Psoas muscle (tissue), 7 donors: ENCODE measurements at regions not wholly inside any gene's neighbourhood (a gene's known extent, or its start where the extent isn't known, plus 50 kb on each side); places are given as distances from the start of the nearest gene placed in this dataset.
"Not testable (repeated sequence)": the region's sequence is repeated elsewhere in the genome, so short reads cannot be mapped to it uniquely, and the experiment has no call there.

ENCODE experiments used
- ATAC-seq, 4 donors: fragments of 200-7000 bp; cut with Tn5 transposase; one replicate each; pipeline ENCODE4 v1.9.1; 2020; ENCODE audit warnings: moderate library complexity in 3 of 4, mild to moderate bottlenecking in 2 of 4
- DNase-seq, 2 donors: peaks; one replicate each; pipeline ENCODE4 v3.0.0-alpha.2; 2020
- H3K27ac ChIP-seq: fragments of 200-600 bp; one replicate; pipeline ENCODE4 v1.8.0; 2022
- H3K27me3 ChIP-seq, 3 donors: fragments of 200-600 bp in 1 of 3; one replicate each; pipeline versions ENCODE4 v1.6.1 to v1.8.0; 2013 to 2022; ENCODE audit warnings: low read length in 2 of 3, mild to moderate bottlenecking in 2 of 3, moderate library complexity in 1 of 3; ENCODE audit not compliant: insufficient read depth in 3 of 3
- H3K36me3 ChIP-seq, 2 donors: fragments of 200-600 bp in 1 of 2; one replicate each; pipeline versions ENCODE4 v1.6.1 to v1.8.0; 2013 to 2022; ENCODE audit warnings: low read depth in 1 of 2, mild to moderate bottlenecking in 1 of 2, moderate library complexity in 1 of 2; ENCODE audit not compliant: insufficient read depth in 1 of 2
- H3K4me1 ChIP-seq: fragments of 200-600 bp; one replicate; pipeline ENCODE4 v1.8.0; 2022
- H3K4me3 ChIP-seq: fragments of 200-600 bp; one replicate; pipeline ENCODE4 v1.8.0; 2022; ENCODE audit warnings: mild to moderate bottlenecking
- H3K9me3 ChIP-seq: fragments of 200-600 bp; one replicate; pipeline ENCODE4 v1.8.0; 2022
- WGBS, 3 donors: extraction: QIAGEN DNeasy Blood & Tissue Kit; methylation state at CpG; one replicate each; pipeline versions ENCODE4 v1.1.6 to v1.1.7; 2013; 5-methylcytosine and 5-hydroxymethylcytosine counted together
- intact Hi-C, 2 donors: fragments of 100-400 bp; cut with DNase I; formaldehyde crosslinking; loops; one replicate each; pipeline versions ENCODE4 v1.11.0 to v1.14.2; 2022
- TF ChIP-seq, protein P1 (sequence below): fragments of 200-600 bp; IDR thresholded peaks from one replicate; pipeline ENCODE4 v1.8.0; 2022; ENCODE audit warnings: antibody characterized with exemption
- donor health status: healthy with polysubstance abuse.
- donor health status: DM: no; HTN: no; CAD: no; lungs with moderate emphysema.
- donor health status: Bipolar disorder and iron deficiency.
- donor health status: healthy.
- donor health status: DM: yes; HTN: yes; CAD: no.
- donor health status: DM: no; HTN: no; CAD: no.
- donor health status: DM: yes; HTN: yes; CAD: no.

DNA sequence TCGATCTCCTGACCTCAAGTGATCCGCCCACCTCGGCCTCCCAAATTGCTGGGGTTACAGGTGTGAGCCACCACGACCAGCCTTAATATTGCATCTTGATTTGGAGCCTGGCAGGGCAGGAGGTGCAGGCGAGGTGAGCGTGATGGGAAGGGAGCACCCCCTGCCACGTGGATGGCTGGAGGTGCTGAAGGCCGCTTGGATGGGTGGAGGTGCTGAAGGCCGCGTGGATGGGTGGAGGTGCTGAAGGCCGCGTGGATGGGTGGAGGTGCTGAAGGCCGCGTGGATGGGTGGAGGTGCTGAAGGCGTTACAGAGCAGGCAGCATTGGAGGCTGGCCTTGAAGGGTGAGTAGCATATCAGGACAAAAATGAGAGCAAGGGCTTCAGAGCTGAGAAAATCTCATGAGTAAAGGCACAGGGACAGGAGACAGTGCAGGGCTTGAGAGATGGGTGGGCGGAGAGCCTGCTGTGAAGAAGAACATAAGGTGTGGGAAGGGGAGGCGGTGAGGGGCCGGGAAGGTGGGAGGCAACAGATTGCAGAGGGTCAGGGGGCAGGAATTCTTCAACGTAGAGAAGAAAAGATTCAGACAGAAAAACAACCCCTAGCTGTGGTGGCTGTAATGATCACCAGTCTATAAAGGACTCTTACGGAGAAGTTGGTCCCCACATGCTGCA, 101.7 kb upstream of the SEC14L1 start:
- no peaks in the 10 kb centered on the region for H3K9me3 ChIP-seq
- intact Hi-C loops: no loop called here
- H3K27me3 ChIP-seq: peaks cover 0 to 39% (median 8%) of the 10 kb centered on the region in 3 donors
- DNase-seq (no peak), ATAC-seq (no peak)
- no peaks in the 10 kb centered on the region for H3K36me3 ChIP-seq
- no peak overlapping the region for H3K4me3 ChIP-seq
- WGBS, 3 donors: 80 to 83% (median 81%) methylated on average over 20 of the region's 20 CpGs
- TF ChIP-seq, protein P1, sequence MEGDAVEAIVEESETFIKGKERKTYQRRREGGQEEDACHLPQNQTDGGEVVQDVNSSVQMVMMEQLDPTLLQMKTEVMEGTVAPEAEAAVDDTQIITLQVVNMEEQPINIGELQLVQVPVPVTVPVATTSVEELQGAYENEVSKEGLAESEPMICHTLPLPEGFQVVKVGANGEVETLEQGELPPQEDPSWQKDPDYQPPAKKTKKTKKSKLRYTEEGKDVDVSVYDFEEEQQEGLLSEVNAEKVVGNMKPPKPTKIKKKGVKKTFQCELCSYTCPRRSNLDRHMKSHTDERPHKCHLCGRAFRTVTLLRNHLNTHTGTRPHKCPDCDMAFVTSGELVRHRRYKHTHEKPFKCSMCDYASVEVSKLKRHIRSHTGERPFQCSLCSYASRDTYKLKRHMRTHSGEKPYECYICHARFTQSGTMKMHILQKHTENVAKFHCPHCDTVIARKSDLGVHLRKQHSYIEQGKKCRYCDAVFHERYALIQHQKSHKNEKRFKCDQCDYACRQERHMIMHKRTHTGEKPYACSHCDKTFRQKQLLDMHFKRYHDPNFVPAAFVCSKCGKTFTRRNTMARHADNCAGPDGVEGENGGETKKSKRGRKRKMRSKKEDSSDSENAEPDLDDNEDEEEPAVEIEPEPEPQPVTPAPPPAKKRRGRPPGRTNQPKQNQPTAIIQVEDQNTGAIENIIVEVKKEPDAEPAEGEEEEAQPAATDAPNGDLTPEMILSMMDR: no peak
- no peaks in the 10 kb centered on the region for H3K4me1 ChIP-seq
- H3K27ac ChIP-seq: no peak overlapping the region

DNA sequence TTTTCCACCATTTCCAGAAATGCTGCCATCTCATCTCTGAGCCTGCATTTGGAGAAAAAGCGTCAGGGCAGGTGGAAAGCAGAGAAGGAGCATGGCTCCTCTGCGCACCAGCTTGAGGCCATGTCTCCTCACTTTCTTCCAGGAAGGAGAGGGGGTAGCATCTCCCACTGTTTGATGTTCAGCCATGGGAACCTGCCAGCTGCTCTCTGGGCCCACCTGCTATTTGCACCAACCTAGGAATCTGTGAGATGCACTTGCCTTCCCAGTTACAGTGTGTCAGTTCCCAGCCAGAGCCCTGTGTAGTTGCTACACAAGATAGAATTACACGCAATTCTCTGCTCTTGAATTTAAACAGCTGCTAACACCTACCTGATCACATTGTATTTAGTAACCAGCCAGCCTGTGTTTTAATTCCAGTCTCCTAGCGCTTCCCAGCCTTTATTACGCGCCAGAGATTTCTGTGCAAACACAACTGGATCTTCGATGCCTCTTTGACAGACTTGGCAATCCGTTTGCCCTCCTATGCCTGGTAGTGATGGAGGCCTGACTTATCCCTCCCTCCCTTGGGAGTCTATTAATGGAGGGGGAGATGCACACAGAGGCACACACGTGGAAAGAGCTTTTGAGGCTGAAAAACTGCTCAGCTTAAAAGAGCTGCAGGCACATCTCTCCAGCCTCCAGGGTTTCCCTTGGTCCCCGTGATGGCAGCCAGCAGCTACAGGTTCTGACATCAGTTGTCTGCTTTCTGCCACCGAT, 98.1 kb upstream of the SEC14L1 start:
- no peak for DNase-seq
- 55 to 62% (median 59%) methylated on average over 11 of the region's 11 CpGs for WGBS, 3 donors
- Histone ChIP-seq H3K4me1 (no peaks in the 10 kb centered on the region), H3K27me3 (peaks cover 0 to 14% (median 3%) of the 10 kb centered on the region in 3 donors), H3K36me3 (no peaks in the 10 kb centered on the region), H3K4me3 (no peak overlapping the region), H3K27ac (no peak overlapping the region), H3K9me3 (no peaks in the 10 kb centered on the region)
- intact Hi-C loops: no loop called here
- ATAC-seq: no peak
- TF ChIP-seq, protein P1: no peak

DNA sequence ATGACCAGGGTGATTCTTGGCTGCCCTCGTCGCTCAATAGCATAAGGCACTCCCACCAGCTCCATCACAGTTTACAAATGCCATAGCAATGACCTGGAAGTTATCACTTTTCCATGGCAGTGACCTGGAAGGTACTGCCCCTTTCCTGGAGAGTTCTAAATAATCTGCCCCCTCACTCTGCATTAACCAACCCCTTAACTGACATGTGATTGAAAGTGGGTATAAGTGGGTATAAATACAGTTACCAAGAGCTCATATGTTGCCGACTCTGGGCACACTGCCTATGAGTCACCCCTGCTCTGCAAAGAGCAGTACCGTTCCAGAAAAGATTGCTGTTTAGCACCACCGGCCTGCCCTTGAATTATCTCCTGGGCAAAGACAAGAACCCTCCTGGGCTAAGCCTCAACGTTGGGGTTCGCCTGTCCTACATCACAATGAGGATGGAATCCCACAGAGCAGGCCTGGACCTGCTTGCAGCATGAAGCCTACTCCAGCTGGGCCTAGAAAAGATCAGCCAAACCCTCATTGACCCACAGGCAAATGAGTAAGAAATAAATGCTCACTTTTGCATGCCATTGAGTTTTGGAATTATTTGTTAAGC, 95.2 kb upstream of the SEC14L1 start:
- H3K27me3 ChIP-seq: peaks cover 0 to 29% (median 8%) of the 10 kb centered on the region in 3 donors
- H3K36me3 ChIP-seq: no peaks in the 10 kb centered on the region
- H3K4me1 ChIP-seq: no peaks in the 10 kb centered on the region
- intact Hi-C loops: no loop called here
- H3K4me3 ChIP-seq: no peak overlapping the region
- H3K9me3 ChIP-seq: no peaks in the 10 kb centered on the region
- DNase-seq: no peak
- TF ChIP-seq, protein P1: no peak
- no peak for ATAC-seq
- WGBS, 3 donors: 70 to 83% (median 81%) methylated on average over 7 of the region's 7 CpGs
- no peak overlapping the region for H3K27ac ChIP-seq

DNA sequence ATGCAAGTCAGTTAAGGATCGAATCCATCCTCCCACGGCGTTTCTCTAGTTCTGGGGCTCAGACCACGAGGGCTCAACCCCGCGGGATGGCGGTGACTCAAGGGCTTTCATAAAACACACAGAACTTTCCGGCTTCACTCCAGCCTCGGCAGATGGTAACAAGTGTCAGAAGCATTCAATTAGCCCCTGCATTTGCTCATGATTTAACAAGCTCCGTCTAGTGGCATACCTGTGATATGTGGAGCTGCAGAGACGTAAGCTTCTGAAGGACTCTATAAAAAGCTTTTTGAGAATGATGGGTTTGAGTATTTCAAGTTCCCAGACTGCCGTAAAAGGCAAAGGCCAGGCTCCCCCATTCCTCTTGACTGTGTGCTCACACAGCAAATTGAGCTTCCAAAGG, 91.3 kb upstream of the SEC14L1 start:
- H3K9me3 ChIP-seq: no peaks in the 10 kb centered on the region
- no peaks in the 10 kb centered on the region for H3K36me3 ChIP-seq
- peaks cover 0 to 60% (median 14%) of the 10 kb centered on the region in 3 donors for H3K27me3 ChIP-seq
- WGBS, 3 donors: 46 to 49% (median 47%) methylated on average over 12 of the region's 12 CpGs
- H3K4me3 ChIP-seq: no peak overlapping the region
- intact Hi-C loops: no loop called here
- no peak for DNase-seq
- H3K27ac ChIP-seq: no peak overlapping the region
- no peak for ATAC-seq
- TF ChIP-seq, protein P1: no peak
- H3K4me1 ChIP-seq: no peaks in the 10 kb centered on the region

DNA sequence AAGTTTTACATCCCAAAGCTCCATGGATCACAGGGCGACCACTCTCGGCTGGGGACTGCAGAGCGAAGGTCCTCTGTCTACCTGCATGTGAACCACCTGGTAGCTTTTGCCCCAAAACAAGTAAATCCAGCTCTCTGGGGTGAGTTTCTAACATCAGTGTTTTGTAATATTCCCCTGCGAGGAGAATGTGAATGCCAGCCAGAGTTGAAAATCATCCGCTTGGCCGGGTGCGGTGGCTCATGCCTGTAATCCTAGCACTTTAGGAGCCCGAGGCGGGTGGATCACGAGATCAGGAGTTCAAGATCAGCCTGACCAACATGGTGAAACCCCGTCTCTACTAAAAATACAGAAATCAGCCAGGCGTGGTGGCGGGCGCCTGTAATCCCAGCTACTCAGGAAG, 89.9 kb upstream of the SEC14L1 start:
- WGBS, 3 donors: 78 to 81% (median 80%) methylated on average over 14 of the region's 14 CpGs
- H3K36me3 ChIP-seq, H3K4me3 ChIP-seq, DNase-seq, ATAC-seq, H3K27ac ChIP-seq, H3K4me1 ChIP-seq, intact Hi-C loops, H3K9me3 ChIP-seq: not testable (repeated sequence)
- H3K27me3 ChIP-seq: peaks cover 0 to 66% (median 14%) of the 10 kb centered on the region in 3 donors
